HG03432 (cell line): ENCODE measurements at regions not wholly inside any gene's neighbourhood (a gene's known extent, or its start where the extent isn't known, plus 50 kb on each side); places are given as distances from the start of the nearest gene placed in this dataset.
"Not testable (repeated sequence)": the region's sequence is repeated elsewhere in the genome, so short reads cannot be mapped to it uniquely, and the experiment has no call there.

Source experiments
- ATAC-seq: cut with Tn5 transposase; IDR thresholded peaks from one replicate; pipeline ENCODE4 v1.9.1; 2021; ENCODE audit warnings: mild to moderate bottlenecking, moderate library complexity; ENCODE audit not compliant: unreplicated experiment

DNA sequence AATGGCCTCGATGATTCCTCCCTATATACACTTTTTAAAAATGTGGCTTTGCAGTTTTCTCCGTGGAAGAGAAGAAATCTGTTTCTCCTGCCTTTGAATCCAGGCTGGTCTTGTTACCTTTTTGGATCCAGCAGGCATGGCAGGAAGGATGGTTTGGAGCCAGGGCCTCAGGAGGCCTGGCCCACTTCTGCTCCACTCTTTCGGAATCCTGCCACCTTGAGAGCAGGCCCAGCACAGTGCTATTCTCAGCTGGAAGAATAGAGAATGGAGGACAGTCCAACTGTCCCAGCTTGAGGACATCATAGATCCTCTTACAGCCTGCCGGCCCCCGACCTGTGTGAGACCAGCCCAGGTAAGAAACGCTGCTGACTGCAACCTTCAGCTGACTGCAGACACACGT lies 421.5 kb downstream of the FUT8 start:
- ATAC-seq = no peak

- no peak for ATAC-seq
These were observed 422.3 kb downstream of the FUT8 start for GRCh38 chr14:65834812-65835211.

- ATAC-seq = no peak
These were observed 423.0 kb downstream of the FUT8 start for GRCh38 chr14:65835501-65835900.

DNA sequence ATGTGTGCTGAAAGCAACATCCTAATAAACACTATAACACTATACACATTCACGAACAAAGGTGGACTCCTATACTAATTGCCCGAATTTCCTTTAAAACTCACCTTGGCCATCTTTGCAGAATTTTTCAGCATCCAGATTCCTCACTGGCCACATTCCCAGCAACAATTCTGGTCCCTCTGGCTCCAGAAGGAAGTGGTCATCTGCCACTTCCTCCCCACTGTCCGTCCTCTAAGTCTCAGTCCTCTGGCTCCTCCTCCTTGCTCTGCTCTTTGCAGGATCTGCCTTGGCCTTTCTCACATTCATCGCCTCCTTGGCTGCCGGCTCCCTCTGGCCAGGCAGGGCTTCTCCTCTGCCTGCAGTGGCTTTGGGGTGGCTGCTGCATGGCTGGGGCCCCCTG lies 426.0 kb downstream of the FUT8 start:
- no peak for ATAC-seq

GRCh38 chr14:65840118-65840751 lies 427.7 kb downstream of the FUT8 start:
- no peak for ATAC-seq

DNA sequence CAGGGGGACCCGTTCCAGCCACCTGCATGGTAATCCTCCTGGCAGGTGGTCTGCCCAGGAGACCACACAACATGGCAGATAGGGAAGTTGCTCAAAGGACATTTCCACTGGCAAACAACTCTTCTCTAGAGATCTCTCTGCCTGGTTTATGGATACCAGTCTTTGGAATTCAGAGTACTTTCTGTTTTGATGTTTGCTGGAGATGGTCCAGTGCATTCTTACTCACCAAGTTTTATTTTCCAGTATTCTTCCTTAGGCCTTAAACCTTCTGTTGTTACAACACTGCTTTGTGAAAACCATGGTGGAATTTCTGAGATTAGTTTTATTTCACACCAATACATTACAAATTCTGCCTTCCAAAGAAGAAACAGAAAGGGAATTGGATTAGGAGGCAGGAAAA lies 428.3 kb downstream of the FUT8 start:
- ATAC-seq = no peak

GRCh38 chr14:65846196-65846868 lies 433.8 kb downstream of the FUT8 start:
- ATAC-seq = no peak

GRCh38 chr14:65847075-65847847 lies 434.7 kb downstream of the FUT8 start:
- ATAC-seq = peak; percentile 79

DNA sequence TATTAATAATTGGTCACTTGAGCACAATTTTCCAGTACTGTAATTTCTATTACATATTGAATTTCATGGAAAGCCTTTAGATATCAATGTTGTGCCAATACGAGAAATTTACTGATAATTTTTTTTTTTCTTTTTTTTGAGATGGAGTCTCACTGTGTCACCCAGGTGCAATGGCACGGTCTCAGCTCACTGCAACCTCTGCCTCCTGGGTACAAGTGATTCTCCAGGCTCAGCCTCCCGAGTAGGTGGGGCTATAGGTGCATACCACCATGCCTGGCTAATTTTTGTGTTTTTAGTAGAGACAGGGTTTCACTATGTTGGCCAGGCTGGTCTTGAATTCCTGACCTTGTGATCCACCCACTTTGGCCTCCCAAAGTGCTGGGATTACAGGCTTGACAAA lies 435.4 kb downstream of the FUT8 start:
- not testable (repeated sequence) for ATAC-seq

DNA sequence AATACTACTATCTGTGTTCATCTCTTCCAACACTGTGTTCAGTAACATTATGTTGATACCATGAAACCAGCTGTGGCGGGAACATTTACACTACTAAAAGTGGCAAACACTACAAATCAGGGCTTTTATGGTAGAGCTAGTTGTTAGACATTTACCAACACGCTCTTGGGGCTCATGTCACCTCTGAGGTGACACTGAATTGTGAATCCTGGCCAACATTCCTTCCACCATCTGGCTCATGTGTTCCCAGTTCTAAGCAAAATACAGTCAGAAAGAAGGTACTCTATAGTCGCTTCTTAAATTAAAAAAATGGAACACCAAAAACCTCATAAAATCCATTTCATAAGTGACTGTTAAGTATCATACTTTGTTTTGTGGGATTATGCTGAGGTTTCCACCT lies 436.6 kb downstream of the FUT8 start:
- no peak for ATAC-seq

DNA sequence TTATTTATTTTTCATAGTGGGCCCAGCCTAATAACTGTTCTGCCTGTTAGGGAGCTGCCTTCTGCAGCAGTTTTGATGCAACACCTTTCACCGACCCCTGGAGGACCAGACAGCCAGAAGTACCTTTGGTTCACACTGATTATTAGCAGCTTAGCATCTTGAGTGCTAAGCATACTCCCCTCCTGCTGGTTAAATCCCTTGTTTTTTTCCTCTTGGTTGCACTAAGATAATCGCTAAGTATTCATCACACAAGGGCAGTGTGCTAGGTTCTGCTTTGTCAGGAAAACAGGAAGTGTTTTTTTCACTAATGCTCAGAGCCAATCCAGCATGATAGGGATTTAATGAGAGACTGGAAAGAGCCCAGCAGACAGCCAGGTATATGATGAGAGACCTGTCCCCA lies 437.0 kb downstream of the FUT8 start:
- ATAC-seq = no peak

DNA sequence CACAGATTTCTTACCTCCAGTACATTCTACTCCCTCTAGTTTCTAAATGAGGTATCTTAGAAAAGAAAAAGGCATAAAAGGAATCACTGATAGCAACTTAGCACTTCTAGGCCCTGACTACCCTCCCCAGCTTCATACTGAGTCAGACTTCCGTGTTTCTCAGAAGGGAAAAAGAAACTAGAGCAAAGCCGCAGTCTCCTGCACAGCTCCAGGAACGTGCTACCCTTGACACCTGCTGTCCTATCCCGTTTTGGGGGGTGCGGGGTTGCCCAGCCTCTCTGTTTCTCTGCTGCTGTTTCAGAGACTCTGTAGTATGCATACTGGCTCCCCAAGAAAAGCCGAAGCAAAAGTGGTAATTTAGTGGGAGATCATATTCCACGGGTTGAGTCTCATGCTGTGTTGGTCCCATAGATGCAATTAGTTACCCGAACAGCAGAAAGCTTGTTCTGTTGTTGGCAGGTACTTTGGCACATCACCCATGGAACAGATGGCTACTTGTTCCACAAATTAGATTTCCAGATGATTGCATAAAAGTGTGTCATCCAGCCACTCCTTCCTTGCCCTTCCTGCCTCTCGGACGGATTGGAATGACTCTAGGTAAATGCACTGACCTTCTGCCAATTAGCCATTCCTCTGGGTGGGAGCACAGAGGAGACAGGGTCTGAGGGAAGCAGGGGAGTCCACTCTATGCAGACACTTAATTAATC lies 438.1 kb downstream of the FUT8 start:
- no peak for ATAC-seq

- no peak for ATAC-seq
These were observed 440.2 kb downstream of the FUT8 start for GRCh38 chr14:65852689-65853088.

DNA sequence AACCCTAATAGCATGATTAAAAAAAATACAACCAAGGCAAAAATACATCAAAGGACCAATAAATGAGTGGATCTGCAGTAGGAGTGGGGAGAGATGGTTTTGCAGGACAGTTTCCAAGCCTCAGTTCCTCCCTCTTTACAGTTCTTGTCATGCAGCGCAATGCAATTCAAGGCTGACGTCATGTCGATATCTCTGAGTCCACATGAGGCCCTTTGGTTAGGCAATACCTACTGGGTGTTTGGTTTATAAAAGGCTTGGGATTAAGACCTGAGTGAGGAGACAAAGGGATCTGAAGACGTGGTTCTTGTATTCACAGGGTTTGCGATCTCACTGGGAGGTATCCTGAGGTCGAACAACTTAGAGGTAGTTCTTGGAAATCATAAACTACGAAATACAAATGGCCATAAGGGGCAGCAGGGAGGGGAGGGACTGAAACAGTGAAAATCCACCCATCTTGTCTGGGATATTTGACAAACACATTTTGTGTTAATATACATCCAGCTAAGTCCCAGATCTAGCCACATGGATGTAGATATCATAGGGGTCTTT lies 441.0 kb downstream of the FUT8 start:
- ATAC-seq = no peak

DNA sequence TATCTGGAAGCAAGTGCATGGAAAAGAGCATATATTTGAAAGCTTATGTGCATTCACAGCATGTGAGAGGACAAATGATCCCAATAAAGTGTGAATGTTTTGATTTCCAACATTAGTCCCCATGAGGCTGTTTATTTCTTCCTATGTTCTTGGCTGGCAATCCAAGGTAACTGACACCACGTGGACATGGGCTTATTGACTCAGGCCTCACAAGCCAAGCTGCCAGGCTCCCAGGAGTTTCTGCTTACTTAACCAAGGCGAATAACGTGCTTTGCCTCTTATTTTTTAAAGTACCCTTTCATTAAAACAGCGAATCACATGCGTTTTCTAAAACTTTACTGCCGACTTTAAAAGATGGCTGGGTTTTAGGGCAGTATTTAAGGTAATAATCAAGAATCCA lies 441.7 kb downstream of the FUT8 start:
- ATAC-seq = no peak

- no peak for ATAC-seq
These were observed 448.6 kb downstream of the FUT8 start for GRCh38 chr14:65860956-65861611.

DNA sequence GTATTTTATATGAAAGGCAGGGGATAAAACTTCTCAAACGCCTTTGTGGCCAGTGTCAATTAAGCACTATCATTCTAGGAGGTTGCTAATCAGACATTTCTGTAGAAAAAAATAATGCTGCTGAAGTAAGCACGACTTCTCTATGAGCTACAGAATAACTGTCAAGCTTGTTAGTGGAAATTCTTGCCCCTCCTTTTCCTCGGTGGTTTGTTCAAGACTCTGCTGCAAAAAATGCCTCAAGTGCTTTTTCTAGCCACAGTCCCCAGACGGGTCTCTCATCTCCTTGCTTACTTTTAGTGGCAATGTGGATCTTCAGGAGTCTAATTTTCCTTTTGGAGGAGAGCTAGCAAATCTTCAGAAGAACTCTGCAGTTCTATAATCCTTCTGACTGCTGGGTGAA lies 452.0 kb downstream of the FUT8 start:
- no peak for ATAC-seq

- ATAC-seq = no peak
These were observed 452.5 kb downstream of the FUT8 start for GRCh38 chr14:65864984-65865383.

DNA sequence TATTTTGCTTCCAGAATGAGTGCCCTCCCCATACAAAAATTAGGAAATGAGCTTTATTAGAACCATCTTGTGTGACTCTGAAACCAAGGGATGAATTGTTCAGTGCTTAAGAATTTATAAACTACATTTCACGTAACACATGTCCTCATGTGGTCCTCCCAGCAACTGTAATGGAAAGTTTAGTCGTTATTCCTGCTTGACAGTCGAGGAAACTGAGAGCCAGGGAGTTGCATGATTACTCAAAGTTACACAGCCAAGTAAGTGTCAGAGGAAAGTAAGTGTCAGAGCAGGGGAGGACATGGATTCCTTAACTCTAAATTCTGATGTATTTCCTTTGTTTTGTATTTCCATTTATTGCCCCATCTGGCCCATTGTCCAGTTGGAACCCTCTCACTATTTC lies 453.9 kb downstream of the FUT8 start:
- no peak for ATAC-seq

- no peak for ATAC-seq
These were observed 454.4 kb downstream of the FUT8 start for GRCh38 chr14:65866886-65867285.

- no peak for ATAC-seq
These were observed 454.8 kb downstream of the FUT8 start for GRCh38 chr14:65867333-65867732.
